GM18517 (cell line): ENCODE measurements at regions not wholly inside any gene's neighbourhood (a gene's known extent, or its start where the extent isn't known, plus 50 kb on each side); places are given as distances from the start of the nearest gene placed in this dataset.

Experiments
- ATAC-seq: cut with Tn5 transposase; IDR thresholded peaks from one replicate; pipeline ENCODE4 v1.9.1; 2021; ENCODE audit warnings: mild to moderate bottlenecking, moderate library complexity; ENCODE audit not compliant: unreplicated experiment

GRCh38 chr12:27179400-27180214, 64.5 kb upstream of the STK38L start:
- ATAC-seq: peak; percentile 94

- ATAC-seq: no peak
These were observed 63.1 kb upstream of the STK38L start for GRCh38 chr12:27180906-27181505.

GRCh38 chr12:27183342-27183741, 60.7 kb upstream of the STK38L start:
- ATAC-seq: no peak

GRCh38 chr12:27185234-27186021, 58.7 kb upstream of the STK38L start:
- peak; percentile 81 for ATAC-seq

GRCh38 chr12:27186022-27186839, 57.9 kb upstream of the STK38L start:
- no peak for ATAC-seq

GRCh38 chr12:27187697-27188096, 56.4 kb upstream of the STK38L start:
- no peak for ATAC-seq

GRCh38 chr12:27190761-27191160, 53.3 kb upstream of the STK38L start:
- ATAC-seq: no peak

- ATAC-seq: no peak
These were observed 52.6 kb upstream of the STK38L start for GRCh38 chr12:27191531-27191930.

GRCh38 chr12:27192118-27192802, 51.8 kb upstream of the STK38L start:
- no peak for ATAC-seq

GRCh38 chr12:27193106-27193505, 51.0 kb upstream of the STK38L start:
- ATAC-seq: no peak

- no peak for ATAC-seq
These were observed 50.1 kb upstream of the STK38L start for GRCh38 chr12:27193854-27194544.
